ENCODE measurements at regions not wholly inside any gene's neighbourhood (a gene's known extent, or its start where the extent isn't known, plus 50 kb on each side); places are given as distances from the start of the nearest gene placed in this dataset.

GRCh38 chr7:15041226-15041625, 138.7 kb upstream of the DGKB start:
- TF ChIP-seq CTCF (conservative IDR thresholded peaks at IDR 0.05; ENCODE audit: low read length) (no peak), EZH2phosphoT487 (IDR thresholded peaks at IDR 0.05; ENCODE audit: borderline replicate concordance, low read depth, low read length) (no peak)

Measured in OCI-LY7 (cell line).